ENCODE measurements at regions not wholly inside any gene's neighbourhood (a gene's known extent, or its start where the extent isn't known, plus 50 kb on each side); places are given as distances from the start of the nearest gene placed in this dataset.

DNA sequence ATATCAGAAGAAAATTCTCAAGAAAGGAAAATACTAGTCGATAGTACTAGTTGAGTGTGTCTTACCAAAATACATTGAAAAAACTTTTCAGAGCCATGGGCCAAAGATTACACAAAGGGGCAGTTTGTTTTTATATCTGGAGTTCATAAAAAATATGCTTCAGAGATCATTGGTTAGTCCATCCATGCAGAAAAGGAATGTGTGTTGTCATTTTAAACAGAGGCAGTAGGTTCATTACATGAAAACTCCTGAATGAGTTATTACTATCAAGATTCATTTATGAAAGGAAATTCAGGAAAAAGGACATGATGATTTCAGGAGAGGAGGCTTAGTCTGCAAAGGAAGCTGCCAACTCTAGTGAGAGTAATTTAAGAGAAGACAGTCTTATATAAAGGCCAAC, 354.8 kb downstream of the AEBP2 start:
- H3K4me3 Mint-ChIP-seq (ENCODE audit: unreplicated experiment): no peak overlapping the region
- H3K9me3 Mint-ChIP-seq (ENCODE audit: unreplicated experiment): no peaks in the 10 kb centered on the region
- DNase-seq: no peak
- TF ChIP-seq, protein P1, sequence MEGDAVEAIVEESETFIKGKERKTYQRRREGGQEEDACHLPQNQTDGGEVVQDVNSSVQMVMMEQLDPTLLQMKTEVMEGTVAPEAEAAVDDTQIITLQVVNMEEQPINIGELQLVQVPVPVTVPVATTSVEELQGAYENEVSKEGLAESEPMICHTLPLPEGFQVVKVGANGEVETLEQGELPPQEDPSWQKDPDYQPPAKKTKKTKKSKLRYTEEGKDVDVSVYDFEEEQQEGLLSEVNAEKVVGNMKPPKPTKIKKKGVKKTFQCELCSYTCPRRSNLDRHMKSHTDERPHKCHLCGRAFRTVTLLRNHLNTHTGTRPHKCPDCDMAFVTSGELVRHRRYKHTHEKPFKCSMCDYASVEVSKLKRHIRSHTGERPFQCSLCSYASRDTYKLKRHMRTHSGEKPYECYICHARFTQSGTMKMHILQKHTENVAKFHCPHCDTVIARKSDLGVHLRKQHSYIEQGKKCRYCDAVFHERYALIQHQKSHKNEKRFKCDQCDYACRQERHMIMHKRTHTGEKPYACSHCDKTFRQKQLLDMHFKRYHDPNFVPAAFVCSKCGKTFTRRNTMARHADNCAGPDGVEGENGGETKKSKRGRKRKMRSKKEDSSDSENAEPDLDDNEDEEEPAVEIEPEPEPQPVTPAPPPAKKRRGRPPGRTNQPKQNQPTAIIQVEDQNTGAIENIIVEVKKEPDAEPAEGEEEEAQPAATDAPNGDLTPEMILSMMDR (IDR thresholded peaks at IDR 0.05; ENCODE audit: partially characterized antibody, unreplicated experiment): no peak
- no peaks in the 10 kb centered on the region for H3K27me3 Mint-ChIP-seq (ENCODE audit: unreplicated experiment)
- H3K4me1 Mint-ChIP-seq (ENCODE audit: low read depth, unreplicated experiment): no peaks in the 10 kb centered on the region
- no peaks in the 10 kb centered on the region for H3K36me3 Mint-ChIP-seq (ENCODE audit: unreplicated experiment)
- no peak overlapping the region for H3K27ac Mint-ChIP-seq (ENCODE audit: unreplicated experiment)

DNA sequence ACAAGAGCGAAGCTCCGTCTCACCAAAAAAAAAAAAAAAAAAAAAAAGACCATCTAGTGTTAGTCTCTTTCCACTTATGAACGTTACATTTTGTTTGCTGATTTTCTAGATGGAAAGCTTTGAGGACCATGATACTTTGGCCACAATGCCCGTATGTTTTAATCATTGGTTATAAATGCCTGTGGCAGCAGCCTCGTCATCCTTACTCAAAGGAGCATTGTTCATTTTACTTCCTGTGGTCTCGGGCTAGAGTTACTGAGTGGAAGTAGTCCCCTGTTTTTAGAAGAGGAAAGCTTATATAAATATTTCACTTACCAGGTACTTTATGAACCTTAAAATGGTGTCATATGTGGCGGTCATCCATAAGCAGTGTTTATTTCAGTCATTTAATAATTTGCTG, 359.9 kb downstream of the AEBP2 start:
- no peak overlapping the region for H3K27ac Mint-ChIP-seq (ENCODE audit: unreplicated experiment)
- DNase-seq: no peak

DNA sequence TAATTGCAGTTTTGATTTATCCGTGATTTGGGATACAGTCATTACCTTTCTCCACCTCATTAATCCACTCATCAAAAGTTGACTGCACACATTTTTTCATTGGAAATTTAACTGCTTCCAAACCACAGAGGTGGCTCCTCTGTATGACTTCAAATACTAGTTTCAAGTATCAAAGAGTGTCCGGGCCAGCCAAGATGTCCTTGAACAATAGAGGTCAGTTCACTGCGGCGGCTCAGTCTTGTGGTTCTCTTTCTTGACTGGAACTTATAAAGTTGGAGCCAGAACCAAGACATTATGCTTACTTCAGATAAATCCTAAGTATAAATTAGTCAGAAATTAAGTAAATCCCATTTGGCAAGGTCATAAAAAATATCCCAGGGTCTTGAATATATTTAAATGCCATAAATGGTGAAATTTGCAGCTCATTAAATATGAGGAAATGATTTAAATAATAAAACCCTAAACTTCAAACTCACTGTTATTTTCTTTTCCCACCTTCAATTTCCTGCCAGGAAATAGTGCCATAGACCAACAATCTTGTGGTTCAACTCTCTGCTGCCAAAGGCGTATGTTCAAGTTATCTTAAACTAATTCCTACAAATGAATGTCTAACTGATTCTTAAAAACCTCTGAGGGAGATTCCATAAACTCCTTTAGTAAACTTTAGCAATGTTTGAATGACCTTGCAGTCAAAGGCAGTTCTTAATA, 360.8 kb downstream of the AEBP2 start:
- TF ChIP-seq, protein P1 (IDR thresholded peaks at IDR 0.05; ENCODE audit: partially characterized antibody, unreplicated experiment): no peak
- Mint-ChIP-seq H3K4me1 (ENCODE audit: low read depth, unreplicated experiment) (no peaks in the 10 kb centered on the region), H3K9me3 (ENCODE audit: unreplicated experiment) (no peaks in the 10 kb centered on the region), H3K27me3 (ENCODE audit: unreplicated experiment) (peaks cover 2% of the 10 kb centered on the region), H3K27ac (ENCODE audit: unreplicated experiment) (no peak overlapping the region), H3K36me3 (ENCODE audit: unreplicated experiment) (no peaks in the 10 kb centered on the region), H3K4me3 (ENCODE audit: unreplicated experiment) (no peak overlapping the region)
- DNase-seq: no peak

More for the DNA sequence above, 359.9 kb downstream of the AEBP2 start:
- no peaks in the 10 kb centered on the region for H3K9me3 Mint-ChIP-seq (ENCODE audit: unreplicated experiment)
- H3K36me3 Mint-ChIP-seq (ENCODE audit: unreplicated experiment): no peaks in the 10 kb centered on the region
- peaks cover 2% of the 10 kb centered on the region for H3K27me3 Mint-ChIP-seq (ENCODE audit: unreplicated experiment)
- TF ChIP-seq, protein P1 (IDR thresholded peaks at IDR 0.05; ENCODE audit: partially characterized antibody, unreplicated experiment): no peak
- no peaks in the 10 kb centered on the region for H3K4me1 Mint-ChIP-seq (ENCODE audit: low read depth, unreplicated experiment)
- no peak overlapping the region for H3K4me3 Mint-ChIP-seq (ENCODE audit: unreplicated experiment)

DNA sequence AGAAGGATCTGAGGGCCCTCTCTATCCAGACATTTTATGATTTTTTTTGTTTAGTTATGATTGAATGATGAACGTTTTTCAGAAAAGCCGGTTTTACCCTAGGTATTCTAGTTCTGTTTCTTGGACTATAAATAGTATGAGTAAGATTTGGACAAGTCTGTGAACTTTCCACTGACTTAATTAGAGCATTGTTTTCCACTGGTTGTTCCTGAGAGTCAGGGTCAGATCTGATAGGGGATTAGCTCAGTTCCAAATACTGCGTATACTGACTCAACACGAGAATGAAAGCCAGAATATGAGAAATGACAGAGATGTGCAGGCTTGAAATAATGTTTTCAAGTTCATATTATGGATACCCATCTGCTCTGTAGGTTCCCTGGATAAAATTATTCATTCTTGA, 361.6 kb downstream of the AEBP2 start:
- Mint-ChIP-seq H3K36me3 (ENCODE audit: unreplicated experiment) (no peaks in the 10 kb centered on the region), H3K9me3 (ENCODE audit: unreplicated experiment) (no peaks in the 10 kb centered on the region), H3K27me3 (ENCODE audit: unreplicated experiment) (peaks cover 2% of the 10 kb centered on the region), H3K4me3 (ENCODE audit: unreplicated experiment) (no peak overlapping the region), H3K4me1 (ENCODE audit: low read depth, unreplicated experiment) (no peaks in the 10 kb centered on the region), H3K27ac (ENCODE audit: unreplicated experiment) (no peak overlapping the region)
- no peak for DNase-seq
- TF ChIP-seq, protein P1 (IDR thresholded peaks at IDR 0.05; ENCODE audit: partially characterized antibody, unreplicated experiment): no peak

DNA sequence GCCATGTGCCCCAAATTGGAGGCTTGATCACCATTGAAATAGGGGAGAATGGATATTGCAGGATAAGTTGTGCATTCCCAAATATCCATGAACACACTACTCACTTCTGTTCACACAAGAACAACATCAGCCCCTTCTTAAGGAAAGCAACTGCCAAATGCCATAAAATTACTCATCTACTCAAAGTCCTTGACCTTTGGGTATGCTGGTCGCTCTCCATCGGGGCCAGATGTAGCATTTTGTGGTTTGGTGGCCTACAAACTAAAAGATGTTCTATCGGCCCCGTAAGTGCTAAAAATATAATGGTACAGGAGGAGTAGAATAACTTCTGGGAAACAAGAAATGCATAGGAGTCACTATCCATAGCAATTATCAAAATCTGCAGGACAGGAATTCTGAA, 362.6 kb downstream of the AEBP2 start:
- H3K4me1 Mint-ChIP-seq (ENCODE audit: low read depth, unreplicated experiment): no peaks in the 10 kb centered on the region
- TF ChIP-seq, protein P1 (IDR thresholded peaks at IDR 0.05; ENCODE audit: partially characterized antibody, unreplicated experiment): no peak

More for the DNA sequence above, 362.6 kb downstream of the AEBP2 start:
- no peak overlapping the region for H3K27ac Mint-ChIP-seq (ENCODE audit: unreplicated experiment)
- no peaks in the 10 kb centered on the region for H3K36me3 Mint-ChIP-seq (ENCODE audit: unreplicated experiment)
- peaks cover 1% of the 10 kb centered on the region for H3K9me3 Mint-ChIP-seq (ENCODE audit: unreplicated experiment)
- H3K27me3 Mint-ChIP-seq (ENCODE audit: unreplicated experiment): peaks cover 2% of the 10 kb centered on the region
- no peak for DNase-seq
- H3K4me3 Mint-ChIP-seq (ENCODE audit: unreplicated experiment): no peak overlapping the region
